ENCODE measurements at regions not wholly inside any gene's neighbourhood (a gene's known extent, or its start where the extent isn't known, plus 50 kb on each side); places are given as distances from the start of the nearest gene placed in this dataset.
"Not testable (repeated sequence)": the region's sequence is repeated elsewhere in the genome, so short reads cannot be mapped to it uniquely, and the experiment has no call there.

DNA sequence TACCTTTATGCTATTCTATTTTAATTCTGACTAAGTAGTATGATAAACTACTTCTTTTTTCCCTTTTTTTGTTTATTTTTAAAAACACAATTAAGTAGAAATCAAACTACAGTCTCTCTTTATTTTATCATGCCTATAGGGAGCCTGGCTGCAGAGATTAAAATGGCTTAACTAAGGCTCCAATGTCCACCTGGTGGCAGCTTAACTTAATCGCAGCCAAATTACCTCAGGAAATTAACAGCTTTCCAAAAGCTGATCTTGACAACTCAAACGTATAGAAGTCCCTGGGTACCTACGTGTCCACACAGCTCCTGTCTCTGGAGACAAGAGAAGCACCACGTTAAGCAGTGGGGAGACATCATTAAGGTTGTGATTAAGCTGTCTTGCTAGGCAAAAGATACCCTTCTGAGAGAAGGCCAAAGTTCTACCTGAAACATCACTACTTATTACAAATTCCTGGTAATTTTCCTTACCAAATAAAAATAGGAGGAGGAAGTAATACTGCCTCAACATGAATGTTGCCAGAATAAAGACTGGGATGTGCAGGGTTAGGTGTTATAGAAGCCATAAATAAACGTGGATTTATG is 63.2 kb upstream of the SNX19 start:
- DNase-seq: no peak
- H3K9me3 ChIP-seq: peaks cover 0 to 12% (median 4%) of the 10 kb centered on the region in 3 donors
- no peaks in the 10 kb centered on the region for H3K36me3 ChIP-seq
- no peaks in the 10 kb centered on the region for H3K4me1 ChIP-seq
- H3K4me3 ChIP-seq: no peak overlapping the region
- peaks cover 0 to 13% (median 0%) of the 10 kb centered on the region in 4 donors for H3K27me3 ChIP-seq
- 4 to 13% methylated on average over 5 of the region's 5 CpGs for WGBS, 2 donors
- TF ChIP-seq, protein P1, sequence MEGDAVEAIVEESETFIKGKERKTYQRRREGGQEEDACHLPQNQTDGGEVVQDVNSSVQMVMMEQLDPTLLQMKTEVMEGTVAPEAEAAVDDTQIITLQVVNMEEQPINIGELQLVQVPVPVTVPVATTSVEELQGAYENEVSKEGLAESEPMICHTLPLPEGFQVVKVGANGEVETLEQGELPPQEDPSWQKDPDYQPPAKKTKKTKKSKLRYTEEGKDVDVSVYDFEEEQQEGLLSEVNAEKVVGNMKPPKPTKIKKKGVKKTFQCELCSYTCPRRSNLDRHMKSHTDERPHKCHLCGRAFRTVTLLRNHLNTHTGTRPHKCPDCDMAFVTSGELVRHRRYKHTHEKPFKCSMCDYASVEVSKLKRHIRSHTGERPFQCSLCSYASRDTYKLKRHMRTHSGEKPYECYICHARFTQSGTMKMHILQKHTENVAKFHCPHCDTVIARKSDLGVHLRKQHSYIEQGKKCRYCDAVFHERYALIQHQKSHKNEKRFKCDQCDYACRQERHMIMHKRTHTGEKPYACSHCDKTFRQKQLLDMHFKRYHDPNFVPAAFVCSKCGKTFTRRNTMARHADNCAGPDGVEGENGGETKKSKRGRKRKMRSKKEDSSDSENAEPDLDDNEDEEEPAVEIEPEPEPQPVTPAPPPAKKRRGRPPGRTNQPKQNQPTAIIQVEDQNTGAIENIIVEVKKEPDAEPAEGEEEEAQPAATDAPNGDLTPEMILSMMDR (IDR thresholded peaks at IDR 0.05): peak in 4 of 6 experiments; percentile 26 to 57 (median 42)
- no peak for TF ChIP-seq POLR2A (IDR thresholded peaks at IDR 0.05)
- H3K27ac ChIP-seq: no peak overlapping the region
- intact Hi-C loops (cut with DNase I): loop anchor here (10.0 kb wide), 1 partner anchor 55 kb away; no protein-coding TSS in a partner anchor

GRCh38 chr11:130980071-130980862 is 64.0 kb upstream of the SNX19 start:
- H3K27me3 ChIP-seq: peaks cover 0 to 13% (median 0%) of the 10 kb centered on the region in 4 donors
- TF ChIP-seq POLR2A (IDR thresholded peaks at IDR 0.05): no peak
- TF ChIP-seq, protein P1 (IDR thresholded peaks at IDR 0.05): no peak
- H3K36me3 ChIP-seq: no peaks in the 10 kb centered on the region
- no peak for DNase-seq
- no peak overlapping the region for H3K4me3 ChIP-seq
- intact Hi-C loops (cut with DNase I): no loop called here
- H3K4me1 ChIP-seq: no peaks in the 10 kb centered on the region
- 70 to 80% methylated on average over 5 of the region's 5 CpGs for WGBS, 2 donors
- no peak overlapping the region for H3K27ac ChIP-seq
- peaks cover 0 to 12% (median 4%) of the 10 kb centered on the region in 3 donors for H3K9me3 ChIP-seq

DNA sequence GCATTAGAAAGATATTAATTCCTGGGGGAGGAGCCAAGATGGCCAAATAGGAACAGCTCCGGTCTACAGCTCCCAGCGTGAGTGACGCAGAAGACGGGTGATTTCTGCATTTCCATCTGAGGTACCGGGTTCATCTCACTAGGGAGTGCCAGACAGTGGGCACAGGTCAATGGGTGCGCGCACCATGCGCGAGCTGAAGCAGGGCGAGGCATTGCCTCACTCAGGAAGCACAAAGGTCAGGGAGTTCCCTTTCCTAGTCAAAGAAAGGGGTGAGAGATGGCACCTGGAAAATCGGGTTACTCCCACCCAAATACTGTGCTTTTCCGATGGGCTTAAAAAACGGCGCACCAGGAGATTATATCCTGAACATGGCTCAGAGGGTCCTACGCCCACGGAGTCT is 68.0 kb upstream of the SNX19 start:
- H3K9me3 ChIP-seq; H3K27ac ChIP-seq; DNase-seq; H3K27me3 ChIP-seq; H3K36me3 ChIP-seq; intact Hi-C loops (cut with DNase I); H3K4me3 ChIP-seq; H3K4me1 ChIP-seq: not testable (repeated sequence)
- WGBS, 2 donors: 90 to 93% methylated on average over 9 to 14 of the region's 16 CpGs

DNA sequence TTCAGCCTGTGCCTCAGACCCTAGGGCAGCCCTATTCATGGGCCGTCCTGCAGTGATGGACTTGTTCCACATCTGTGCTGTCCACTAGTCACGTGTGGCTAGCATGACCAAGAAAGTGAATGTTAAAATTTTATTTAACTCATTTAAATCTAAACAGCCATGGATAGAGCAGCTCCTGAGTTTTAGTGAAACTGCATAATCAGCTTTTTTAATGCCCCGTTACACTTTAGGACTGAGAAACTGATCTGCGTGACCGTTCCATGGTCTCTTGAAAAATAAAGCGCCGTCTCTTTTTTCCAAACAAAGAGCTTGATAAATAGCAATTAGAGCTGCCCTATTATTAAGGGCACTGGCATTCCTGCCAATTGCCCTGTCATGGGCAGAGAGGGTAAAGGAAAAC is 76.5 kb upstream of the SNX19 start:
- Histone ChIP-seq H3K9me3 (no peaks in the 10 kb centered on the region), H3K4me1 (no peaks in the 10 kb centered on the region), H3K27ac (no peak overlapping the region), H3K27me3 (no peaks in the 10 kb centered on the region), H3K36me3 (no peaks in the 10 kb centered on the region), H3K4me3 (no peak overlapping the region)
- 83 to 87% methylated on average over 7 of the region's 7 CpGs for WGBS, 2 donors
- DNase-seq: no peak
- intact Hi-C loops (cut with DNase I): no loop called here
- TF ChIP-seq, protein P1 (IDR thresholded peaks at IDR 0.05): no peak
- TF ChIP-seq POLR2A (IDR thresholded peaks at IDR 0.05): no peak

GRCh38 chr11:130994043-130994442 is 77.8 kb upstream of the SNX19 start:
- Histone ChIP-seq H3K4me1 (no peaks in the 10 kb centered on the region), H3K4me3 (no peak overlapping the region), H3K9me3 (no peaks in the 10 kb centered on the region), H3K27me3 (no peaks in the 10 kb centered on the region), H3K27ac (no peak overlapping the region), H3K36me3 (no peaks in the 10 kb centered on the region)
- 80 to 82% methylated on average over 2 of the region's 2 CpGs for WGBS, 2 donors
- TF ChIP-seq POLR2A (IDR thresholded peaks at IDR 0.05): no peak
- TF ChIP-seq, protein P1 (IDR thresholded peaks at IDR 0.05): no peak
- no peak for DNase-seq
- intact Hi-C loops (cut with DNase I): no loop called here
